K562 (cell line): ENCODE measurements at regions not wholly inside any gene's neighbourhood (a gene's known extent, or its start where the extent isn't known, plus 50 kb on each side); places are given as distances from the start of the nearest gene placed in this dataset.

Experiments used
- BHLHE40 ChIP-seq: IDR thresholded peaks from 2 replicates; pipeline ENCODE4 v1.6.1; 2011; ENCODE audit warnings: low read length, improper control_type of control experiment
- CBFA2T2 ChIP-seq: fragments of 450-650 bp; conservative IDR thresholded peaks from 2 replicates; pipeline ENCODE4 v1.6.1; 2017; ENCODE audit warnings: mild to moderate bottlenecking
- DPF2 ChIP-seq: fragments of 450-650 bp; IDR thresholded peaks from 2 replicates; pipeline ENCODE4 v1.6.1; 2016
- EP300 ChIP-seq: IDR thresholded peaks from 2 replicates; pipeline ENCODE4 v1.6.1; 2012; ENCODE audit warnings: low read length, improper control_type of control experiment
- GATA2 ChIP-seq: sonication (generic); formaldehyde crosslinking; IDR thresholded peaks from 2 replicates; pipeline ENCODE4 v1.4.0; 2020; ENCODE audit warnings: mild to moderate bottlenecking, missing genetic modification reagents
- KHSRP ChIP-seq: fragments of 450-650 bp; IDR thresholded peaks from 2 replicates; pipeline ENCODE4 v1.6.1; 2017
- MTA1 ChIP-seq: fragments of 450-650 bp; IDR thresholded peaks from 2 replicates; pipeline ENCODE4 v1.6.1; 2017; ENCODE audit warnings: borderline replicate concordance
- NR2C1 ChIP-seq, 2 experiments: fragments of 450-650 bp; IDR thresholded peaks; 2 replicates each; pipeline ENCODE4 v1.6.1; 2017; ENCODE audit warnings: mild to moderate bottlenecking in 2 of 2, antibody characterized with exemption in 1 of 2, inconsistent platforms in 1 of 2, missing compliant biosample characterization in 1 of 2, missing genetic modification characterization in 1 of 2
- NR2C2 ChIP-seq, 2 experiments: fragments of 200-800 bp in 1 of 2; sonication (Bioruptor generic) in 1 of 2; sonication (generic) in 1 of 2; formaldehyde crosslinking in 1 of 2; IDR thresholded peaks; 2 replicates each; pipeline versions ENCODE4 v1.6.1 to v1.8.0; 2016 to 2022; ENCODE audit warnings: mild to moderate bottlenecking in 1 of 2, missing compliant biosample characterization in 1 of 2, missing genetic modification characterization in 1 of 2, missing genetic modification reagents in 1 of 2
- YBX1 ChIP-seq: fragments of 450-650 bp; IDR thresholded peaks from 2 replicates; pipeline ENCODE4 v1.7.1; 2016; ENCODE audit warnings: mild to moderate bottlenecking
- ZNF785 ChIP-seq: fragments of 250-450 bp; sonication (Bioruptor Pico); IDR thresholded peaks from 2 replicates; pipeline ENCODE4 v1.4.0; 2020; ENCODE audit warnings: mild to moderate bottlenecking
- TF ChIP-seq, protein P1 (sequence below): fragments of 450-650 bp; IDR thresholded peaks from 2 replicates; pipeline ENCODE4 v1.6.1; 2016; ENCODE audit warnings: mild to moderate bottlenecking, moderate library complexity
- TF ChIP-seq, protein P2 (sequence below): fragments of 450-650 bp; IDR thresholded peaks from 2 replicates; pipeline ENCODE4 v1.6.1; 2016
- TF ChIP-seq, protein P3 (sequence below): fragments of 250-450 bp; sonication (Bioruptor Pico); IDR thresholded peaks from 2 replicates; pipeline ENCODE4 v1.8.0; 2021; ENCODE audit warnings: moderate library complexity, mild to moderate bottlenecking, inconsistent platforms
- TF ChIP-seq, protein P4 (sequence below), 2 experiments: fragments of 450-650 bp; IDR thresholded peaks; 2 replicates each; pipeline ENCODE4 v1.6.1; 2016
- TF ChIP-seq, protein P5 (sequence below): IDR thresholded peaks from 2 replicates; pipeline ENCODE4 v1.6.1; 2011; ENCODE audit not compliant: insufficient read length; ENCODE audit errors: extremely low read depth

DNA sequence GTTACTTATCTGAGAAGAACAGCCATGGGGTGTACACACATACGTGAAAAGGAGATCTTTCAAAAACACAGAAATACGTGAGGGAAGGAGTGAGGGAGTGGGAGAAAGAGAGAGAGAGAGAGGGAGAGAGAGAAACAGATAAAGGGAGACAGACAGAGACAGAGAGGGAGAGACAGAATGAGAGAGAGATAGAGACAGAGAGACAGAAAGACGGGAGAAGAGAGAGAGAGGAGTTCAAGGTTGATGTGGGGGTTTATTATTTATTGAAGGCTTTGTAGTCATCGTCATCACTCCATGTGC, 64.0 kb downstream of the CHST2 start (continued):
- TF ChIP-seq, protein P1, sequence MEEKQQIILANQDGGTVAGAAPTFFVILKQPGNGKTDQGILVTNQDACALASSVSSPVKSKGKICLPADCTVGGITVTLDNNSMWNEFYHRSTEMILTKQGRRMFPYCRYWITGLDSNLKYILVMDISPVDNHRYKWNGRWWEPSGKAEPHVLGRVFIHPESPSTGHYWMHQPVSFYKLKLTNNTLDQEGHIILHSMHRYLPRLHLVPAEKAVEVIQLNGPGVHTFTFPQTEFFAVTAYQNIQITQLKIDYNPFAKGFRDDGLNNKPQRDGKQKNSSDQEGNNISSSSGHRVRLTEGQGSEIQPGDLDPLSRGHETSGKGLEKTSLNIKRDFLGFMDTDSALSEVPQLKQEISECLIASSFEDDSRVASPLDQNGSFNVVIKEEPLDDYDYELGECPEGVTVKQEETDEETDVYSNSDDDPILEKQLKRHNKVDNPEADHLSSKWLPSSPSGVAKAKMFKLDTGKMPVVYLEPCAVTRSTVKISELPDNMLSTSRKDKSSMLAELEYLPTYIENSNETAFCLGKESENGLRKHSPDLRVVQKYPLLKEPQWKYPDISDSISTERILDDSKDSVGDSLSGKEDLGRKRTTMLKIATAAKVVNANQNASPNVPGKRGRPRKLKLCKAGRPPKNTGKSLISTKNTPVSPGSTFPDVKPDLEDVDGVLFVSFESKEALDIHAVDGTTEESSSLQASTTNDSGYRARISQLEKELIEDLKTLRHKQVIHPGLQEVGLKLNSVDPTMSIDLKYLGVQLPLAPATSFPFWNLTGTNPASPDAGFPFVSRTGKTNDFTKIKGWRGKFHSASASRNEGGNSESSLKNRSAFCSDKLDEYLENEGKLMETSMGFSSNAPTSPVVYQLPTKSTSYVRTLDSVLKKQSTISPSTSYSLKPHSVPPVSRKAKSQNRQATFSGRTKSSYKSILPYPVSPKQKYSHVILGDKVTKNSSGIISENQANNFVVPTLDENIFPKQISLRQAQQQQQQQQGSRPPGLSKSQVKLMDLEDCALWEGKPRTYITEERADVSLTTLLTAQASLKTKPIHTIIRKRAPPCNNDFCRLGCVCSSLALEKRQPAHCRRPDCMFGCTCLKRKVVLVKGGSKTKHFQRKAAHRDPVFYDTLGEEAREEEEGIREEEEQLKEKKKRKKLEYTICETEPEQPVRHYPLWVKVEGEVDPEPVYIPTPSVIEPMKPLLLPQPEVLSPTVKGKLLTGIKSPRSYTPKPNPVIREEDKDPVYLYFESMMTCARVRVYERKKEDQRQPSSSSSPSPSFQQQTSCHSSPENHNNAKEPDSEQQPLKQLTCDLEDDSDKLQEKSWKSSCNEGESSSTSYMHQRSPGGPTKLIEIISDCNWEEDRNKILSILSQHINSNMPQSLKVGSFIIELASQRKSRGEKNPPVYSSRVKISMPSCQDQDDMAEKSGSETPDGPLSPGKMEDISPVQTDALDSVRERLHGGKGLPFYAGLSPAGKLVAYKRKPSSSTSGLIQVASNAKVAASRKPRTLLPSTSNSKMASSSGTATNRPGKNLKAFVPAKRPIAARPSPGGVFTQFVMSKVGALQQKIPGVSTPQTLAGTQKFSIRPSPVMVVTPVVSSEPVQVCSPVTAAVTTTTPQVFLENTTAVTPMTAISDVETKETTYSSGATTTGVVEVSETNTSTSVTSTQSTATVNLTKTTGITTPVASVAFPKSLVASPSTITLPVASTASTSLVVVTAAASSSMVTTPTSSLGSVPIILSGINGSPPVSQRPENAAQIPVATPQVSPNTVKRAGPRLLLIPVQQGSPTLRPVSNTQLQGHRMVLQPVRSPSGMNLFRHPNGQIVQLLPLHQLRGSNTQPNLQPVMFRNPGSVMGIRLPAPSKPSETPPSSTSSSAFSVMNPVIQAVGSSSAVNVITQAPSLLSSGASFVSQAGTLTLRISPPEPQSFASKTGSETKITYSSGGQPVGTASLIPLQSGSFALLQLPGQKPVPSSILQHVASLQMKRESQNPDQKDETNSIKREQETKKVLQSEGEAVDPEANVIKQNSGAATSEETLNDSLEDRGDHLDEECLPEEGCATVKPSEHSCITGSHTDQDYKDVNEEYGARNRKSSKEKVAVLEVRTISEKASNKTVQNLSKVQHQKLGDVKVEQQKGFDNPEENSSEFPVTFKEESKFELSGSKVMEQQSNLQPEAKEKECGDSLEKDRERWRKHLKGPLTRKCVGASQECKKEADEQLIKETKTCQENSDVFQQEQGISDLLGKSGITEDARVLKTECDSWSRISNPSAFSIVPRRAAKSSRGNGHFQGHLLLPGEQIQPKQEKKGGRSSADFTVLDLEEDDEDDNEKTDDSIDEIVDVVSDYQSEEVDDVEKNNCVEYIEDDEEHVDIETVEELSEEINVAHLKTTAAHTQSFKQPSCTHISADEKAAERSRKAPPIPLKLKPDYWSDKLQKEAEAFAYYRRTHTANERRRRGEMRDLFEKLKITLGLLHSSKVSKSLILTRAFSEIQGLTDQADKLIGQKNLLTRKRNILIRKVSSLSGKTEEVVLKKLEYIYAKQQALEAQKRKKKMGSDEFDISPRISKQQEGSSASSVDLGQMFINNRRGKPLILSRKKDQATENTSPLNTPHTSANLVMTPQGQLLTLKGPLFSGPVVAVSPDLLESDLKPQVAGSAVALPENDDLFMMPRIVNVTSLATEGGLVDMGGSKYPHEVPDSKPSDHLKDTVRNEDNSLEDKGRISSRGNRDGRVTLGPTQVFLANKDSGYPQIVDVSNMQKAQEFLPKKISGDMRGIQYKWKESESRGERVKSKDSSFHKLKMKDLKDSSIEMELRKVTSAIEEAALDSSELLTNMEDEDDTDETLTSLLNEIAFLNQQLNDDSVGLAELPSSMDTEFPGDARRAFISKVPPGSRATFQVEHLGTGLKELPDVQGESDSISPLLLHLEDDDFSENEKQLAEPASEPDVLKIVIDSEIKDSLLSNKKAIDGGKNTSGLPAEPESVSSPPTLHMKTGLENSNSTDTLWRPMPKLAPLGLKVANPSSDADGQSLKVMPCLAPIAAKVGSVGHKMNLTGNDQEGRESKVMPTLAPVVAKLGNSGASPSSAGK, result peak; percentile 57
- no peak for TF ChIP-seq ZNF785 (CRISPR knock-in tag)
- TF ChIP-seq NR2C1 (IDR thresholded peaks at IDR 0.05), result 0 out of 2 replicates have a peak, but pooled peaks have one; percentile 18
- TF ChIP-seq NR2C1 (tag; IDR thresholded peaks at IDR 0.05), result no peak
- no peak for TF ChIP-seq BHLHE40
- TF ChIP-seq, protein P2, sequence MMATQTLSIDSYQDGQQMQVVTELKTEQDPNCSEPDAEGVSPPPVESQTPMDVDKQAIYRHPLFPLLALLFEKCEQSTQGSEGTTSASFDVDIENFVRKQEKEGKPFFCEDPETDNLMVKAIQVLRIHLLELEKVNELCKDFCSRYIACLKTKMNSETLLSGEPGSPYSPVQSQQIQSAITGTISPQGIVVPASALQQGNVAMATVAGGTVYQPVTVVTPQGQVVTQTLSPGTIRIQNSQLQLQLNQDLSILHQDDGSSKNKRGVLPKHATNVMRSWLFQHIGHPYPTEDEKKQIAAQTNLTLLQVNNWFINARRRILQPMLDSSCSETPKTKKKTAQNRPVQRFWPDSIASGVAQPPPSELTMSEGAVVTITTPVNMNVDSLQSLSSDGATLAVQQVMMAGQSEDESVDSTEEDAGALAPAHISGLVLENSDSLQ, result 0 out of 2 replicates have a peak, but pooled peaks have one; percentile 45
- TF ChIP-seq YBX1, result 0 out of 2 replicates have a peak, but pooled peaks have one; percentile 40
- TF ChIP-seq, protein P3, sequence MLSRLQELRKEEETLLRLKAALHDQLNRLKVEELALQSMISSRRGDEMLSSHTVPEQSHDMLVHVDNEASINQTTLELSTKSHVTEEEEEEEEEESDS (CRISPR knock-in tag), result no peak
- no peak for TF ChIP-seq GATA2 (CRISPR knock-in tag)
- TF ChIP-seq EP300, result peak; percentile 69
- TF ChIP-seq, protein P4, sequence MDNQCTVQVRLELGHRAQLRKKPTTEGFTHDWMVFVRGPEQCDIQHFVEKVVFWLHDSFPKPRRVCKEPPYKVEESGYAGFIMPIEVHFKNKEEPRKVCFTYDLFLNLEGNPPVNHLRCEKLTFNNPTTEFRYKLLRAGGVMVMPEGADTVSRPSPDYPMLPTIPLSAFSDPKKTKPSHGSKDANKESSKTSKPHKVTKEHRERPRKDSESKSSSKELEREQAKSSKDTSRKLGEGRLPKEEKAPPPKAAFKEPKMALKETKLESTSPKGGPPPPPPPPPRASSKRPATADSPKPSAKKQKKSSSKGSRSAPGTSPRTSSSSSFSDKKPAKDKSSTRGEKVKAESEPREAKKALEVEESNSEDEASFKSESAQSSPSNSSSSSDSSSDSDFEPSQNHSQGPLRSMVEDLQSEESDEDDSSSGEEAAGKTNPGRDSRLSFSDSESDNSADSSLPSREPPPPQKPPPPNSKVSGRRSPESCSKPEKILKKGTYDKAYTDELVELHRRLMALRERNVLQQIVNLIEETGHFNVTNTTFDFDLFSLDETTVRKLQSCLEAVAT (IDR thresholded peaks at IDR 0.05), result peak; percentile 70 to 86
- TF ChIP-seq MTA1, result peak; percentile 90
- no peak for TF ChIP-seq NR2C2 (CRISPR knock-in tag; IDR thresholded peaks at IDR 0.05)
- no peak for TF ChIP-seq NR2C2 (tag; IDR thresholded peaks at IDR 0.05)
- TF ChIP-seq, protein P5, sequence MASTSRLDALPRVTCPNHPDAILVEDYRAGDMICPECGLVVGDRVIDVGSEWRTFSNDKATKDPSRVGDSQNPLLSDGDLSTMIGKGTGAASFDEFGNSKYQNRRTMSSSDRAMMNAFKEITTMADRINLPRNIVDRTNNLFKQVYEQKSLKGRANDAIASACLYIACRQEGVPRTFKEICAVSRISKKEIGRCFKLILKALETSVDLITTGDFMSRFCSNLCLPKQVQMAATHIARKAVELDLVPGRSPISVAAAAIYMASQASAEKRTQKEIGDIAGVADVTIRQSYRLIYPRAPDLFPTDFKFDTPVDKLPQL, result no peak
- TF ChIP-seq DPF2, result peak; percentile 94
- peak; percentile 44; the same call in 1 of the 2 replicates for TF ChIP-seq KHSRP
- peak; percentile 82 for TF ChIP-seq CBFA2T2
